Suprapubic skin (tissue), 4 donors: ENCODE measurements at regions not wholly inside any gene's neighbourhood (a gene's known extent, or its start where the extent isn't known, plus 50 kb on each side); places are given as distances from the start of the nearest gene placed in this dataset.

ENCODE experiments used
- DNase-seq, 2 donors: peaks; one replicate each; pipeline ENCODE4 v3.0.0-alpha.2; 2019; ENCODE audit warnings: low spot score in 2 of 2
- H3K27ac ChIP-seq: fragments of 200-600 bp; sonication (generic); one replicate; pipeline ENCODE4 v1.5.1; 2019
- H3K27me3 ChIP-seq: fragments of 200-600 bp; sonication (generic); one replicate; pipeline ENCODE4 v1.5.1; 2019
- H3K36me3 ChIP-seq: fragments of 200-600 bp; sonication (generic); one replicate; pipeline ENCODE4 v1.5.1; 2019
- H3K4me1 ChIP-seq: fragments of 200-600 bp; sonication (generic); one replicate; pipeline ENCODE4 v1.5.1; 2019
- H3K4me3 ChIP-seq: fragments of 200-600 bp; sonication (generic); one replicate; pipeline ENCODE4 v1.5.1; 2019; ENCODE audit warnings: mild to moderate bottlenecking
- H3K9me3 ChIP-seq: fragments of 200-600 bp; sonication (generic); one replicate; pipeline ENCODE4 v1.5.1; 2019
- EP300 ChIP-seq: sonication (generic); formaldehyde crosslinking; IDR thresholded peaks from one replicate; pipeline ENCODE4 v1.6.1; 2017; ENCODE audit warnings: antibody characterized with exemption
- POLR2A ChIP-seq, 2 donors: fragments of 450-650 bp; IDR thresholded peaks; one replicate each; pipeline ENCODE4 v1.6.1; 2017; ENCODE audit warnings: antibody characterized with exemption in 2 of 2, mild to moderate bottlenecking in 2 of 2, moderate library complexity in 2 of 2
- POLR2AphosphoS5 ChIP-seq, 3 donors: sonication (generic); formaldehyde crosslinking; IDR thresholded peaks; one replicate each; pipeline ENCODE4 v1.6.1; 2017; ENCODE audit warnings: antibody characterized with exemption in 3 of 3
- WGBS: methylation state at CpG from one replicate; pipeline ENCODE4 v1.1.5; 2018; 5-methylcytosine and 5-hydroxymethylcytosine counted together
- TF ChIP-seq, protein P1 (sequence below), 2 donors: fragments of 200-600 bp in 1 of 2; fragments of 450-650 bp in 1 of 2; sonication (generic) in 1 of 2; IDR thresholded peaks; one replicate each; pipeline ENCODE4 v1.5.1; 2016 to 2019; ENCODE audit warnings: antibody characterized with exemption in 2 of 2, mild to moderate bottlenecking in 1 of 2, moderate library complexity in 1 of 2

- Histone ChIP-seq H3K4me3 (no peak overlapping the region), H3K4me1 (no peaks in the 10 kb centered on the region), H3K36me3 (no peaks in the 10 kb centered on the region), H3K9me3 (no peaks in the 10 kb centered on the region), H3K27ac (no peak overlapping the region), H3K27me3 (no peaks in the 10 kb centered on the region)
- TF ChIP-seq EP300 = no peak
- TF ChIP-seq, protein P1, sequence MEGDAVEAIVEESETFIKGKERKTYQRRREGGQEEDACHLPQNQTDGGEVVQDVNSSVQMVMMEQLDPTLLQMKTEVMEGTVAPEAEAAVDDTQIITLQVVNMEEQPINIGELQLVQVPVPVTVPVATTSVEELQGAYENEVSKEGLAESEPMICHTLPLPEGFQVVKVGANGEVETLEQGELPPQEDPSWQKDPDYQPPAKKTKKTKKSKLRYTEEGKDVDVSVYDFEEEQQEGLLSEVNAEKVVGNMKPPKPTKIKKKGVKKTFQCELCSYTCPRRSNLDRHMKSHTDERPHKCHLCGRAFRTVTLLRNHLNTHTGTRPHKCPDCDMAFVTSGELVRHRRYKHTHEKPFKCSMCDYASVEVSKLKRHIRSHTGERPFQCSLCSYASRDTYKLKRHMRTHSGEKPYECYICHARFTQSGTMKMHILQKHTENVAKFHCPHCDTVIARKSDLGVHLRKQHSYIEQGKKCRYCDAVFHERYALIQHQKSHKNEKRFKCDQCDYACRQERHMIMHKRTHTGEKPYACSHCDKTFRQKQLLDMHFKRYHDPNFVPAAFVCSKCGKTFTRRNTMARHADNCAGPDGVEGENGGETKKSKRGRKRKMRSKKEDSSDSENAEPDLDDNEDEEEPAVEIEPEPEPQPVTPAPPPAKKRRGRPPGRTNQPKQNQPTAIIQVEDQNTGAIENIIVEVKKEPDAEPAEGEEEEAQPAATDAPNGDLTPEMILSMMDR (IDR thresholded peaks at IDR 0.05) = no peak
- TF ChIP-seq POLR2AphosphoS5 (IDR thresholded peaks at IDR 0.05) = no peak
- TF ChIP-seq POLR2A (IDR thresholded peaks at IDR 0.05) = no peak
- DNase-seq = no peak
Observed at GRCh38 chr4:43343298-43343697, 450.8 kb downstream of the GRXCR1 start.

GRCh38 chr4:43345323-43345925, 452.9 kb downstream of the GRXCR1 start:
- no peaks in the 10 kb centered on the region for H3K27me3 ChIP-seq
- DNase-seq = no peak
- no peaks in the 10 kb centered on the region for H3K4me1 ChIP-seq
- H3K27ac ChIP-seq = no peak overlapping the region
- TF ChIP-seq POLR2AphosphoS5 (IDR thresholded peaks at IDR 0.05) (no peak), EP300 (no peak), POLR2A (IDR thresholded peaks at IDR 0.05) (no peak)
- TF ChIP-seq, protein P1 (IDR thresholded peaks at IDR 0.05) = no peak
- WGBS = 48% methylated on average over 3 of the region's 3 CpGs
- no peaks in the 10 kb centered on the region for H3K36me3 ChIP-seq
- H3K9me3 ChIP-seq = no peaks in the 10 kb centered on the region
- no peak overlapping the region for H3K4me3 ChIP-seq

DNA sequence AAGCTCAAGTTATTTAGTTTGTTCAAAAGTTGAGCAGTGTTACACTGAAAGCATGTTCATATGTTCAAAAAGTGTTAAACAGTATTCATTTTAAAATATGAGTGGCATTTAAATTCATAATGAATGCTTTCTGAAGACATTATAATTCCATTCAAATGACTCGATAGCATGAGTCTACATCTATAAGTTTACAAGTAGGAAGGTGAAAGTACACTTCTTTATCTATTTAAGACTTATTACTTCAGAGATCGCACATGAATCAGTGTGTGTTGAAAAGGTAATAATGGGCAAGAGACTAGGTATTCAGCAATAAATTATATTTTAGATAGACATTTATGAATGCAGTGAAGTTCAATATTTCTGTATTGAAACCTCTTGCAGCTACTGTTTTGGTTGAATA, 456.1 kb downstream of the GRXCR1 start:
- H3K4me3 ChIP-seq = no peak overlapping the region
- H3K9me3 ChIP-seq = no peaks in the 10 kb centered on the region
- no peak for DNase-seq
- H3K27ac ChIP-seq = no peak overlapping the region
- no peaks in the 10 kb centered on the region for H3K4me1 ChIP-seq
- 86% methylated on average over 2 of the region's 2 CpGs for WGBS
- no peaks in the 10 kb centered on the region for H3K27me3 ChIP-seq
- TF ChIP-seq EP300 (no peak), POLR2A (IDR thresholded peaks at IDR 0.05) (no peak), POLR2AphosphoS5 (IDR thresholded peaks at IDR 0.05) (no peak)
- TF ChIP-seq, protein P1 (IDR thresholded peaks at IDR 0.05) = no peak
- H3K36me3 ChIP-seq = no peaks in the 10 kb centered on the region

GRCh38 chr4:43351970-43352806, 459.7 kb downstream of the GRXCR1 start:
- Histone ChIP-seq H3K4me1 (no peaks in the 10 kb centered on the region), H3K36me3 (no peaks in the 10 kb centered on the region), H3K27ac (no peak overlapping the region), H3K4me3 (no peak overlapping the region), H3K9me3 (no peaks in the 10 kb centered on the region), H3K27me3 (no peaks in the 10 kb centered on the region)
- DNase-seq = no peak
- WGBS = 32% methylated on average over 1 of the region's 1 CpG
- TF ChIP-seq EP300 (no peak), POLR2AphosphoS5 (IDR thresholded peaks at IDR 0.05) (no peak), POLR2A (IDR thresholded peaks at IDR 0.05) (no peak)
- TF ChIP-seq, protein P1 (IDR thresholded peaks at IDR 0.05) = no peak

GRCh38 chr4:43352859-43353258, 460.3 kb downstream of the GRXCR1 start:
- H3K27ac ChIP-seq = no peak overlapping the region
- no peak overlapping the region for H3K4me3 ChIP-seq
- H3K36me3 ChIP-seq = no peaks in the 10 kb centered on the region
- H3K9me3 ChIP-seq = no peaks in the 10 kb centered on the region
- TF ChIP-seq EP300 (no peak), POLR2AphosphoS5 (IDR thresholded peaks at IDR 0.05) (no peak), POLR2A (IDR thresholded peaks at IDR 0.05) (no peak)
- TF ChIP-seq, protein P1 (IDR thresholded peaks at IDR 0.05) = no peak
- DNase-seq = no peak
- 68% methylated on average over 3 of the region's 3 CpGs for WGBS
- no peaks in the 10 kb centered on the region for H3K27me3 ChIP-seq
- H3K4me1 ChIP-seq = no peaks in the 10 kb centered on the region
